ENCODE measurements at regions not wholly inside any gene's neighbourhood (a gene's known extent, or its start where the extent isn't known, plus 50 kb on each side); places are given as distances from the start of the nearest gene placed in this dataset.

DNA sequence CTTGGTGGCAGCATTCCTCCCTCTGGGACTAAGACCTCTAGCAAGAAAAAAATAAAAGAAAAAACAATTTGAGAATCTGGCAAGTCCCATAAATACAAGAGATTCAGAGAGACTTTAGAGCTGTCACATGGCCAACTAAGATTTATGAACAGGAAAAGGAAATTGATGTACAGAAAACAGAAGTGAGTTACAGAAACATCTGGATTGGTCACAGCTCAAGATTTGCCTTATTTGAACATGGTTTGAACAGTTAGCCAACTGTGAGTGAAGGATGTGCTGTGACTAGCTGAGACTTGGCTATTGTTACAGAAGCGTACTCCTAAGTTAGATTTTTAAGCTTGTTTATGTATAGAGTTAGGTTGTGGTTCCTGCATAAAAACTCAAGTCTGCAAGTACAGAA is 340.2 kb downstream of the SLCO4C1 start:
- ATAC-seq (no peak), DNase-seq (no peak)
- Histone ChIP-seq H3K27ac (no peak overlapping the region), H3K27me3 (no peaks in the 10 kb centered on the region), H3K4me1 (no peaks in the 10 kb centered on the region), H3K36me3 (no peaks in the 10 kb centered on the region), H3K4me3 (no peak overlapping the region), H3K9me3 (no peaks in the 10 kb centered on the region)
- in situ Hi-C loops (cut with MboI; ENCODE audit: low sequenced_read_pairs in 4 of 4) (no loop called here), intact Hi-C loops (cut with DNase I; ENCODE audit: low total_unique reads) (no loop called here)
- TF ChIP-seq POLR2A (IDR thresholded peaks at IDR 0.05) = no peak
- TF ChIP-seq, protein P1, sequence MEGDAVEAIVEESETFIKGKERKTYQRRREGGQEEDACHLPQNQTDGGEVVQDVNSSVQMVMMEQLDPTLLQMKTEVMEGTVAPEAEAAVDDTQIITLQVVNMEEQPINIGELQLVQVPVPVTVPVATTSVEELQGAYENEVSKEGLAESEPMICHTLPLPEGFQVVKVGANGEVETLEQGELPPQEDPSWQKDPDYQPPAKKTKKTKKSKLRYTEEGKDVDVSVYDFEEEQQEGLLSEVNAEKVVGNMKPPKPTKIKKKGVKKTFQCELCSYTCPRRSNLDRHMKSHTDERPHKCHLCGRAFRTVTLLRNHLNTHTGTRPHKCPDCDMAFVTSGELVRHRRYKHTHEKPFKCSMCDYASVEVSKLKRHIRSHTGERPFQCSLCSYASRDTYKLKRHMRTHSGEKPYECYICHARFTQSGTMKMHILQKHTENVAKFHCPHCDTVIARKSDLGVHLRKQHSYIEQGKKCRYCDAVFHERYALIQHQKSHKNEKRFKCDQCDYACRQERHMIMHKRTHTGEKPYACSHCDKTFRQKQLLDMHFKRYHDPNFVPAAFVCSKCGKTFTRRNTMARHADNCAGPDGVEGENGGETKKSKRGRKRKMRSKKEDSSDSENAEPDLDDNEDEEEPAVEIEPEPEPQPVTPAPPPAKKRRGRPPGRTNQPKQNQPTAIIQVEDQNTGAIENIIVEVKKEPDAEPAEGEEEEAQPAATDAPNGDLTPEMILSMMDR (IDR thresholded peaks at IDR 0.05 in 4 of 5, conservative IDR thresholded peaks at IDR 0.05 in 1 of 5) = no peak

DNA sequence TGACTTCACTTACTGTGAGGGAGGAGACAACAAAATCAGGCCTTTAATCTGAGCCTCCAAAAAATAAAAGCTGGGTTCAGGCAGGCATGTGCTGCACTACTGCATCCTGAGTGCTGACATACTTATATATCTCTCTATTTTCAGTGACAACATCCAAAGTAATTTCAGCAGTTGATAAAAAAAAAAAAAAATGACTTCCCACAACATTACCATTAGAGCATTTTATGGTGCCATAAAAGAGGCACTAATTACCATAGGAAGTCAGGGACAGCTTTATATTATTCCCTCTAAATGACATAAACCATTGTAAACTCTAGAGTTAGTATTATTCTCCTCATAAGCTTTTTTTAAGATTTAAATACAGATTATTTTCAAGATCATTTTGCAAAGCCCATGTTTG is 346.1 kb downstream of the SLCO4C1 start:
- no peak for ATAC-seq
- intact Hi-C loops (cut with DNase I; ENCODE audit: low total_unique reads) = no loop called here
- Histone ChIP-seq H3K9me3 (no peaks in the 10 kb centered on the region), H3K4me3 (no peak overlapping the region), H3K36me3 (no peaks in the 10 kb centered on the region), H3K27ac (no peak overlapping the region), H3K4me1 (no peaks in the 10 kb centered on the region), H3K27me3 (no peaks in the 10 kb centered on the region)
- TF ChIP-seq, protein P1 (IDR thresholded peaks at IDR 0.05 in 4 of 5, conservative IDR thresholded peaks at IDR 0.05 in 1 of 5) = no peak
- TF ChIP-seq POLR2A (IDR thresholded peaks at IDR 0.05) = no peak
- DNase-seq = no peak
- in situ Hi-C loops (cut with MboI; ENCODE audit: low sequenced_read_pairs in 4 of 4) = no loop called here

DNA sequence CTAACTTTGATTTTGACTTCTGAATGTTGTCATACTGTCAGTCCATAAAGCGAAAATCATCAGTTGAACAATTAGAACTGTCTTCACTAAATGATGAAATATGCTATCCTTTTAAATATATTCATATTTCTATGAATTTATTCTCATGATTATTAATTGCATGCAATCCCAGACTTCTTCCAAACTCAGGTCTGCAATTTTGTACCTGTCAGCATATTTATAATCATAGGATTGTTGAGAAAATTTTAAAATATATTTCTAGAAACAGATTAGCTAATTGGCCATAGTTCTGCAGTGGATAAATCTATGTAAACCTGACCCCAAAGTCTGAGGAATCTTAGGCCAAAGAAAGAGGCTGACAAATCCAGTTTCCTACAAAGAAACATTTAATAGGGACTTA is 347.5 kb downstream of the SLCO4C1 start:
- Histone ChIP-seq H3K27me3 (no peaks in the 10 kb centered on the region), H3K36me3 (no peaks in the 10 kb centered on the region), H3K4me3 (no peak overlapping the region), H3K9me3 (no peaks in the 10 kb centered on the region), H3K4me1 (no peaks in the 10 kb centered on the region), H3K27ac (no peak overlapping the region)
- intact Hi-C loops (cut with DNase I; ENCODE audit: low total_unique reads) (no loop called here), in situ Hi-C loops (cut with MboI; ENCODE audit: low sequenced_read_pairs in 4 of 4) (no loop called here)
- TF ChIP-seq, protein P1 (IDR thresholded peaks at IDR 0.05 in 4 of 5, conservative IDR thresholded peaks at IDR 0.05 in 1 of 5) = no peak
- TF ChIP-seq POLR2A (IDR thresholded peaks at IDR 0.05) = no peak
- ATAC-seq = no peak
- no peak for DNase-seq

DNA sequence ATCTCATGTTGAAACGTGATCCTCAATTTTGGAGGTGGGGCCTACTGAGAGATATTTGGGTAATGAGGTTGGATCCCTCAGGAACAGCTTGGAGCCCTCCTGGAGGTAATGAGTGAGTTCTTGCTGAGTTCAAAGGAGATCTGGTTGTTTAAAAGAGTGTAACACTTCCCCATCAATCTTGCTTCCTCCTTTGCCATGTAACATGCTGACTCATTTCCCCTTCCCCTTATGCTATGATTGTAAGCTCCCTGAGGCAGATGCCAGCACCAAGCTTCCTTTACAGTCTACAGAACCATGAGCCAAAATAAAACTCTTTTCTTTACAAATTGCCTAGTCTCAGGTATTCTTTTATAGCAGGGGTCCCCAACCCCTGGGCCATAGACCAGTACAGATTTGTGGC is 352.3 kb downstream of the SLCO4C1 start:
- in situ Hi-C loops (cut with MboI; ENCODE audit: low sequenced_read_pairs in 4 of 4) = no loop called here

More for the DNA sequence above, 352.3 kb downstream of the SLCO4C1 start:
- TF ChIP-seq POLR2A (IDR thresholded peaks at IDR 0.05) = no peak
- TF ChIP-seq, protein P1 (IDR thresholded peaks at IDR 0.05 in 4 of 5, conservative IDR thresholded peaks at IDR 0.05 in 1 of 5) = no peak
- Histone ChIP-seq H3K4me1 (no peaks in the 10 kb centered on the region), H3K9me3 (no peaks in the 10 kb centered on the region), H3K36me3 (no peaks in the 10 kb centered on the region), H3K27me3 (no peaks in the 10 kb centered on the region), H3K4me3 (no peak overlapping the region), H3K27ac (no peak overlapping the region)
- no peak for ATAC-seq
- DNase-seq = no peak
- intact Hi-C loops (cut with DNase I; ENCODE audit: low total_unique reads) = no loop called here
